Urothelium cell line (cell line): ENCODE measurements at regions not wholly inside any gene's neighbourhood (a gene's known extent, or its start where the extent isn't known, plus 50 kb on each side); places are given as distances from the start of the nearest gene placed in this dataset.

Source experiments
- DNase-seq: peaks from one replicate; pipeline ENCODE4 v3.0.0; 2011; ENCODE audit warnings: low spot score, mixed read lengths
- FAIRE-seq: peaks from 2 replicates; lab custom pipeline; 2011; peaks lifted over from hg19 to GRCh38; lab: Jason Lieb, UNC

DNA sequence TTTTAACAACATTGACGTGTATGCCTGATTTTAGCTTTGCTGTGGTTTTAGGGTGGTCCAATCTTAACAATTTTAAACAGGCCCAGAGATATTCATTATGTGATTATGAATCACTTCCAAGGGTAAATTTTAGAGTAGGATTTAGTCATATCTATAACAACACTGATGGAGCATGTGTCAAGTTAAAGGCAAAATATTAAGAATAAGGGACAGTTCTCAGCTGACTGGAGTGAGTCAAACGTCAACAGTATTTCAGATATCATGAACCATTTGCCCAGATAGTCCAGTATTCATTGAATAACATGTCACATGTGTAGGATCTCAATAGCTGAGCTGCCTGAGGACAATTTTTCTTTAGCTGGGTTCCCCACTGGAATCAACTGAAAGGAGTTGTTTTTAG lies 61.3 kb upstream of the VCX2 start:
- DNase-seq (no peak), FAIRE-seq (no peak)

DNA sequence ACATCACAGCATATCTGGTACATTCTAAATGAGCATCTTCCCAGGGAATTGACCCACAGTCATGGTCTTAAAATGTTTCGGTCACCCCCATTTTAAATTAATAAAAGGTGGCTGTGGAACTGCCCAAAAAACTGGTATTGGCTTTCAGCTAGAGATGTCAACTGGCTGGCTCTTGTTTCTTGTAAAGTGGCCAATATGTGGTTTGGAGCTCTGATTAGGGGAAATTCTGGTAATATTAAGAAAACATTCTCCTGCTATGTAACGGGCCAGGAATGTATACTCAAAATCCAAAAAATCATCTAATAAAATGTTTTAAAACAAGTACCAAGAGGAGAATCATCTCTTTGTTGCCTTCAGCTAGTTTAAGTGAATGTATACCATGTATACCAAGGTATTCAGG lies 62.0 kb upstream of the VCX2 start:
- DNase-seq (no peak), FAIRE-seq (no peak)

DNA sequence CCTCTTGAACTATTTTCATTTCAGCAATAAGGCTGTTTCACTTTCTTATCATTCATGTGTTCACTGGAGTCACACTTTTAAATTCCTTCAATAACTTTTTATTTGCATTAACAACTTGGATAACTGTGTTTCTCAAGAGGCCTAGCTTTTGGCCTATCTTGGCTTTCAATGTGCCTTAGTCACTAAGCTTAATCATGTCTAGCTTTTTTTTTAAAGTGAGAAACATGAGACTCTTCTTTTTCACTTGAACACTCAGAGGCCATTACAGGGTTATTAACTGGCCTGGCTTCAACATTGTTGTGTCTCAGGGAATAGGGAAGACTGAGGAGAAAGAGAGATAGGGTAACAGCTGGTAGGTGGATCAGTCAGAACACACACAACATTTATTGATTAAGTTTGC lies 64.0 kb upstream of the VCX2 start:
- DNase-seq, result no peak
- FAIRE-seq, result no peak

DNA sequence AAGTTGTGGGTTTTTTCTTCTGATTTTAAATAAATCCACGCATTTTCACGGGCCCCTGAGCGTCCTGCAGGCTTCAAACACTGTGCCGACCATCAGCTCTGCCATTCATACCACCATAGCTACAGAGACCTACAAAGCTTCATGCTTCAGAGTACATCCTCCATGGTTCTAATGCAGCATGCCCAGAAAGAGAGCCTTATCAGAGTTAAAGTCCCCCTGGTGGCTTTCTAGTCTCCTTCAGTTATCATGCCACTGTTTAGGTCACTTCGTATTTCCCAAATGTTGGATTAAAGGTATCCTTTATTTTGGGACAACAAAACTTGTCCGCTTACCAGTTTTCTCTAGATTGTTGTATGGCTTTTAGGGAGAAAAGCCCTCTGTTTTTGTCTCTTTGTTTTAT lies 66.7 kb upstream of the VCX2 start:
- FAIRE-seq, result no peak
- DNase-seq, result no peak

DNA sequence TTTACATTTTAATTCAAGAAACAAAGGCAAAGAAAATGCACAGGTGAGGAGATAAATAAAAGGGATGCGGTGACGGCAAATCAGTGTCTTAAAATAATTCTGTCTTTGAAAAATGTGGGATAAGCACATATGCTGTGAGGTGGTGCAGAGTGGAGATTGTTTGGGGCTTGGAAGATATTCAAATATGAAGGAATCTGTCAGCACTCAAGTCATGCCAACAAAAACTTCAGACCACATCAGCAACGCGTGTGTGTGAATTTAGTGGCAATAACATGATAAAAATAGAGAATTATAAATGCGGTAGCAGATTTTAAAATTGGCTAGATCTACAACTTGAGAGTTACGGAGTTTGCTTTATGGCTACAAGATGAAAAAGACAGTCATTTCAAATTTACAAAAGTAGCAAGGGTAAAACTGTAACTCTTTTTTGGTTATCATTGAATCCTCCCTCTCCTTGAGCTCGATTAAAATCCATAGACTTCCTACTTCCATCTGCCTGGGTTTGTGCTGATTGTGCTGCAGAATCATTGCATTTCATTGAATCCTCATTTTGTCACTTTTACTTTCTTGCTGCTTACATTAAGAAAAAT lies 71.5 kb upstream of the VCX2 start:
- DNase-seq (no peak), FAIRE-seq (no peak)

DNA sequence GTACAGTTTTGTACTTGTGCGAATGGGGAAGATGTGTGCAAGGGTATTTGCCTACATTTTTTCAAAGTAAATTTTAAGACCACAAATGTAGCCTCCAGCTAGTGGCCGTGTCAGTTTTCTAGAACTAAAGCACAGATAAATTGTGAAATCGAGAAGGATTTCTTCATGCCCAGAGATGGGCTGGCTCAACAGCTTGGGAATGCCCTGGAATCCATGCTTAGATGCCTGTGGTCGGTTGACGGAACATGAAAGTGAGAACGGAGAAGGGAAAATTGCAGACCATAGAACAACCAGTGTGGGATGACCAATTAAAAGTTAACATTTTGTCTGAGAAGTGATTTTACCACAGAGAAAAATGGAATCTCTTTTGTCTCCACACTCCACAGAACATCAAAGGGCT lies 73.2 kb upstream of the VCX2 start:
- FAIRE-seq (no peak), DNase-seq (no peak)

DNA sequence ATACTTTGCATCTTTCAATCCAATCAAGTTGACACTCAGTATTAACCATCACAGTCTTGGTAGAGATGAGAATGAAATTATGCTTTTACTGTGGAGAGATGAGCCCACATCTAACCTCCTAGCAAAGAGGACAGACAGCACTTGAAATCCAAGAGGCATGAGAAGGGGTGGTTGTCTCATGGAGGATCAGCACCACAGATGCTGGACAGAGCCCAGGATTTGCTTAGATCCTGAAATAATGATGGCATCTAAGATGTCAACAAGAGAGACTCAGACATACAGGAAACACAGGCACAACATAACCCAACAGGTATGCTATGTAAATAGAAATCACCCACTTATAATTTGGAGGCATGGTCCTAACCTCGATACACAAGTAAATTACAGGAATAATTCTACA lies 74.3 kb upstream of the VCX2 start:
- DNase-seq (no peak), FAIRE-seq (no peak)

DNA sequence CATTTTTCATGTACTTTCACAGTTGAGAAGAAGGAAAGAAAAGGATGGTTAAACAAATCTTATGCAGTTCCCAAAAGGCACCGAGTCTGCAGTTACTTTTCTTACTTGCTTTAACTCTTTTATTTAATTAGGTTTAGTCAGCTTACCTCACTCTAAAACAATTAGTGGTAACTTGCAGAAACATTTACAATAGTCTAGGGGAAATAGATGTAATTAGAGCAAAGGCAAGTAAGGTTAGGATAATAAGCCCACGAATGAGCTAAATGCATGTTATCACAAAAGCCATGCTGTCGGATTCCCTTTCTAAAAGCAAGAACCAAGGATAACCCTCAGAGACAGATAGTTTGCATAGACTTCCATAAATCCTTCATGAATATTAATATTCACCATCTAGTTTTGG lies 82.0 kb upstream of the VCX2 start:
- DNase-seq (no peak), FAIRE-seq (no peak)

DNA sequence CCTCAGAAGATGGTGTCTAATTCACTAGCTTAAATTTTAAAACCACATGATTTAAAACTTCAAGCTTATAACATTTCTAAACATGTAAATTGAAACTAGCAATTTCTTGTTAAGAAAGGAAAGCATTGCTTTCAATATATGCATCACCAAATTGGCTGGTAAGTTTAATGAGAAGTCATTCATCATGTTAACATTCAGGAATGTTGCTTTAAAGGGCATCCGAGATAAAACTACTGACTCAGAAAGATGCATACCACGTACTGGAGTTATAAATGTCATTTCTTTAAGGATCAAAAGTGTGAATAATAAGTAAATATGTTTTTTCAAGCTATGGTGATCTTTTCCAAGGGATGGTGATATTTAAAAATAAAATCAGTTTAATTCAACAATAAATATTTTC lies 83.3 kb upstream of the VCX2 start:
- no peak for FAIRE-seq
- DNase-seq, result no peak

DNA sequence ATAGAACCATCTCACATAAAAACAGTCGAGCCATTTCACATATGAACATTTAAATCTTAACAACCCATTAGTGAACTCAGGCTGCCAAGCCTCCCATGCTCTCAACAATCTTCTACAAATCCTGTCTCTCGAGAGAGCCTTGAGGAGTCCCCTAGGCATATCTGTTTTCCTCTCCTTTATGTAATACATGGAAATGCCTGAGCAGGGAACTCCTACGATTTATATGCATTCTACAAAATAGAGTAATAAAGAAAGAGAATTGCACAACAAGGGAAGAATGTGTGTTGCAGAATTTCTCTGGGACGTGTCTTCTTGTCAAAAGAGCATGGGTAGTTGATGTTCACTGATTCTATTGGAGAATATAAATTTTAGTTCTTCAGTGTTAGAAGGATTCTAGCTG lies 101.8 kb upstream of the VCX2 start:
- no peak for DNase-seq

DNA sequence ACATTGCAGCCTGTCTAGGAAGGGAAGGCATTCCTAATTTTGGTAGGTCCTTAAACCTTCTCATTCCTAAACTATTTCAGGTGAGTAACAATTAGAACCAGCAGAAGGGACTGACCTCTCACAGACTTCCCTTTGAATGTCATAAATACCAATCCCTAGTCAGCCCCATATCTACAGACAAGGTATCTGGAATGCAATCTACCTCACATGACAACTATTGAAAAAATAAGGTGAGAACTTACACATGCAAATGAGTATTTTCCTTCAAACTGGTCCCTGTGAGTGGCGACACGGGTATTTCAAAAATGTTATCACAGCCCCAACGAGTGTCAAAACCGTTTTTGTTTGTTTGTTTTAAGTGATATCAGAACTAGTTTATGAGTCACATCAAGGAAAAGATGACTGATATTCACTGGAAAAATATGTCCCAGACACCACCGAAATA lies 102.4 kb upstream of the VCX2 start:
- no peak for FAIRE-seq

More for the DNA sequence above, 101.8 kb upstream of the VCX2 start:
- no peak for FAIRE-seq

DNA sequence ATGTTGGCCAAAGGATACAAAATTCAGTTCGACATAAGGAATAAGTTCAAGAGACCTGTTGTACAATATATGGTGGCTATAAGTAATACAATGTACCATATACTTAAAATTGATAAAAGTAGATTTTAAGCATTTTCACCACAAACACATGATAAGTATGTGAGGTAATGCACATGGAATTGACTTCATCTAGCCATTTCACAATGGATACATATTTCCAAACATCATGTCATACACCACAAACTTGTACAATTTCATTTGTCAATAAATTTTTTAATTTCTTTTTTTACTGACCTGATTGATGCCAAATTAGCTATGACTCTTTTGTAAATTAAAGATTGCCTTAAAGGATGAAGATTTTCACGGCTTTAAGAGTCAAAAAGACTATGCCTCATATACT lies 103.1 kb upstream of the VCX2 start:
- DNase-seq (no peak), FAIRE-seq (no peak)

More for the DNA sequence above, 102.4 kb upstream of the VCX2 start:
- no peak for DNase-seq

DNA sequence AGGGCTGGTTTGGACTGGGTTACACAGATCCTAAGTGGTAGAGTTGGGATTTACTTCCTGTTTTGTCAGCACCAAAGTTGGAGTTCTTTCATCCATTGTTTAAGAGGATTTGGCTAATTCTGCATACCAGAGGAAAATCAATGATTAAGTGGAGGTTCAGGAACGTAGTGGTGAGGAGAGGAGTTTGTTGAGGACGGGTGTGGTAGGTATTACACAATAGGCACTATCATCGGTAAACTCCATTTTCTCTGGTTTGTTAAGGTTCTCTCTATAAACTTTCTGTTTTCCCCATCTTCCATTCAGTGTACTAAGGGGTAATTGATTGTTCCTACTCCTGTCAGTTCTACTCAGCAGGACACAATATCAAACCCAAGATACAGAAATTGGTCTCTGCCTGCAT lies 107.5 kb upstream of the VCX2 start:
- no peak for DNase-seq
- FAIRE-seq, result no peak

DNA sequence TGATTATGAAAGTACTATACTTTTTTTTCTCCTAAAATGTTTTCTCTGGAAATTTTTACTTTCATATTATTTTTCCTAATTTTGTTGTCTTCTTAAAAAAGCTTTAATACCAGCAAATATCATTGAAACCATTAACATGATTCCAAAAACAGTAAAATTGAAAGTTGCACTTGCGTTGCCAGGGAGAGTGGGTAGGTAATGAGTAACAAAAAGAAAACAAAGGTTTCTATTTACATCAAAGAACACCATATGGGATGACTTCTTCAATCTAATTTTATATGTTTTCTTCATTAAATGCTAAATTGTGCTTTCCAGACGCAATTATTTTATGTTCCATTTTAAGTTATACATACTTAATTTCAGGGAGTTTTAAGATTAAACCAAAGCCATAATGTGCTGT lies 108.3 kb upstream of the VCX2 start:
- FAIRE-seq (no peak), DNase-seq (no peak)

DNA sequence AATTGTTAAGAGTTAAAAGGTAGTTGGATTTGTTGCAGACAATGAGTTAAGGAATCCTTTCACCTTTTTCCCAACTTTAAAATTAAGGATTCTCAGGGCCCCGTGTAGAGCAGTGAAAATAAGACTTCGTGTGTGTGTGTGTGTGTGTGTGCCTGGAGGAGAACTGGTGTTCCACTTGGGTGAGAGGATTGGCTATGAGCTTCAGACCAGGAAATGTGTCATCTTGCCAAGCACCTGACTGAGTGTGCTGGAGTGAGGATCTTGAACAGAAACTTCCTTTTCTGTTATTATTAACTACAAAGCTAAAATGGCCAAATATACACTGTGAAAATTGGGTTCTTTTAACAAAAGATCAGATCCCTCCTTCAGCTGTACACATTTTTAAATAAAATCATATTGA lies 113.1 kb upstream of the VCX2 start:
- DNase-seq, result no peak

DNA sequence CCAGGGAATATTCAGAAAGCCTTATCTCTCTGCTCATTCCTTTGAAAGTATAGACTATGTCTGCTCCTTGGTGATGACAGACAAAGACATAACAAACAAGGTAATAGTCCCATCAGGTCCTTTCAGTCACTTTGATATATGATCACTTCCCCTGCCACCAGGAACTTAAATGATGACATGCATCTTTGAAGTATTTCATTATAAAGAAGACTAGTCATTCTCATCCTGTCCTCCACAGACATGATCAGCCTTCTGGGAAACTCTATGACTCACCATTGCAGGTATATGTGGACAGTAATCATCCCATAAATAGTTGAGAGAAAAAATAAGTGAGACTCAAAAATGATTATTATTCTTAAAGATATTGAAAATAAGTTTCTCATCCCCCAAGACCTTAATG lies 117.5 kb upstream of the VCX2 start:
- DNase-seq, result no peak

More for the DNA sequence above, 113.1 kb upstream of the VCX2 start:
- FAIRE-seq, result no peak

DNA sequence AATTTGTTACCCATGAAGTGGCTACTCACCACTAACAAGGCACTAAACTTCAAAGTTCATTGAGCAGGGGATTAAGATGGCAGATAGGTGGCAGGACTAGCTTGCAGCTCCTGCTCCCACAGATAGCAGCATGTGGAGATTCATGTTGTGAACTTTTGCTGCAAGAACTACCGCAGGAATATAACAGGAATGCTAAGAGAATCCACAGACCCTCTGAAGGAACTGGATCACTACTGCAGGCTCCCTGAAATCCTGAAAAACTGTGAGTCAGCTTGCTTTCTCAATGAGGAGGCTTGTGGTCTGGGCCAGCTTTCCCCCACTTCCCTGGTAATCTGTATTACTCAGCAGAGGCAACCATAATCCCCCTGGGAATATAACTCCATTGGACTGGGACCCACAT lies 118.5 kb upstream of the VCX2 start:
- no peak for DNase-seq
- FAIRE-seq, result no peak

More for the DNA sequence above, 117.5 kb upstream of the VCX2 start:
- no peak for FAIRE-seq

DNA sequence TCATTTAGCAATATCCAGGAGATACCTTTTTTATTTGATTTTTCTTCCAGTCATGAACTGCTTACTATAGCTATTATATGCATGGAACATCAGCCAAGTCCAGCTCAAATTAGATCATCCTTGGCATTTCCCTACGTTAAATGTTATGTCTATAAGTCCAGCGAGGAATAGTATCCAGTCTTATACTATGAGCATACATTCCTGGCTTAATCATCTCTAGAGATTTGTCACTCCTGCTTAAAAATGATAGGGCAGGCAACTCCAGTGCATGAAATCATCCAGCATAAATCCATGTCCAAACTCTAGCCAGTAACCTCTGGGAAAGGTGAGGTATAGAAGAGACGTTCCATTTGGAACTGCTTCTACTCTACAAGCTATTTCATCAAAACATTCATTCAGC lies 126.7 kb upstream of the VCX2 start:
- FAIRE-seq (no peak), DNase-seq (no peak)

DNA sequence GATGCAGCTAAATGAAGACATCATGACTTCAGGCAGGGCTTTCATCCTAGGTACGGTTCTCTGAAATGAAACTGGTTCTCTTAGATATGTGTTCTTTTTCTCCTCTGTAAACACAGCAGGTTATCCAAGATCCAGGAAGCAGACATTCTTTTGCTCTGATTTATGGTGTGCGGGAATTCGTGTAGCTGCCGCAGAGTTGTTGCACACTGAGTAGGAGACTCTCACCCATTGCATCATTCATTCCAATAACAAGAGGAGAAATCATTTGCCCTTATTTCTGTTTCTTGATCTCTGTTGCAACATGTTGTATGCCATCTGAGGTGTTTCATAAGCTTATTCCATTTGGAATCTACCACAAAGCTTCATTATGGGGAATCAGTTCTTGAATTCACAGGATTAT lies 133.6 kb upstream of the VCX2 start:
- FAIRE-seq (no peak), DNase-seq (no peak)

DNA sequence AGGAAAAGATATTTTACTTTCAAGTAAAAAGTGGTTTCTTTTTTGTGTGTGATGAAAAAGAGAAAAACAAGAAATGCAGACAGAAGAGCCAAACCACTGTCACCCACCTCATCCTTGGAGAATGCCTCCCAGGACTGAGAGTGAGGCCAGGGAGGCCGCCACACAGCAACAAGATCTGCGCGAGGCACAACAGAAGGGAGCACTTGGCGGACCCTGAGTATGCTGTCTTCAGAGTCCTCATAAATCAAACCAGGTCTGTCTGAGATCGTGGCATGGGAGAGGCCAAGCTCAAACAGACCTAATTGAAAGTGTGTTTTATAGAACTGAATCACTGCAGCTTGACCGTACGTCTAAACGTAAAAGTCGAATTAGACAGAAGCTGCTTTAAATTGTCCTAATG lies 134.3 kb upstream of the VCX2 start:
- FAIRE-seq (no peak), DNase-seq (no peak)

DNA sequence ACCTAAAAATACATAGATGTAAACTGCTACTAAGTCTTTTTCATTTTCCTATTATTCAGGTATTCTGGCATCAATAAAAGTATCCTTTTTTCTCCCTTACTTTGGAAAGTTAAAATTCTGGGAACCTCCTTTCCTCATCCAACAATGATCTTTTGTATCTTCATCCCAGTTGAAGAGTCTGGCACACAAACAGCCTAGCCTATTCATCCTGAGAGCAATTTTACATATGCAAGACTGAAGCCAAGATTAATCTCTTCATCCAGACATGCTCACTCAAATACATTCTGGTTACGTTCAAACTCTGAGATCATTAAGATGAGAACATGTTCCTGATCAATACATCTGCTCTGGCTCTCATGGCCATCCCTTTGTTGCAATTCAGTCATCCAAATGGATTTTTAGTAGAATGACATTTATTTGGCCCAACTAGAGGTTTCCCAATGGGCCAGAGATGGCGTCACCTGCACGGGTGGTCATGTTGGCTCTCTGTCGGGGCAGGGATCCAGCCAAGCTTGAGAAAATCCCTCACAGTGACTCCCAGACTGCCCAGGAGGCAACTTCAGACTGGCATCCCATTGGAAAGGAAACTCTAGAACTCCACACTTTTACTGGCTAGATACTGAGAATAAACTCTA lies 135.3 kb upstream of the VCX2 start:
- DNase-seq (no peak), FAIRE-seq (no peak)

DNA sequence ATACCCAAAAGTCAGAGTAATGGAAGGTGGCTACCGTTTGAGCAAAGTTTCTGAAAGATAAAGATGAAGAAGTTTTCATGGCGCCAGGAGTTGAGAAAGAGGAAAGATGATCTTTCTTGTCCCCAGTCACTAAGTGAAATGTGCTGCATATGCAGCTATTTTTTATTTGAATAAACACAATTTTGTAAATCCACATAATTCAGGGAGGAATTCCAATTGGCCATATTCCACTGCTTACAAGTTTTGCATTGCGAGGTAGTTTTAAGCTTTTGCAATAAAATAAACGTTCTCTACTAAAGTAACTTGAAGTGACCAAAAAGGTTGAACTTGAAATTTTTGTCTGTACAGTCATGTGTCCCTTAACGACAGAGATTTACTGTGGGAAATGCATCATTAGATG lies 139.3 kb upstream of the VCX2 start:
- FAIRE-seq (no peak), DNase-seq (no peak)

DNA sequence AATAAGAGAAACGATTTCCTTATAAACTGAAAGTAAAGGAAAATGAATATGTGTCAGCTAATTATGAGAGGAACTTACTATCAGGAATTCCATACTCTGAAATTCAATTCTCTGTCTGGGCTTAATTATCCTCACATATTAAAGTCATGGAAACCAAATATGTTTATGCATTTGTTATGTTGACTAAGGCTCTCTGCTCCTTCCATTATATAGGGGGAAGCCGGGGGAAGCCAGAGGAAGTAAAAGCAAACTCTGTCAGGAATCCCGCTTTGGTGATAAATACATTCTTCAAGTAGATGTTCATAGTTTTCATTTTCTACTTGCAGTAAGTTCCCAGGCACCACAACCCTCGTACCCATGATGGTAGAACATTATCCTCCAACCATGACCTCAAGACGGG lies 142.8 kb upstream of the VCX2 start:
- DNase-seq (no peak), FAIRE-seq (no peak)
